Cardiac fibroblast (primary cell): ENCODE measurements at regions not wholly inside any gene's neighbourhood (a gene's known extent, or its start where the extent isn't known, plus 50 kb on each side); places are given as distances from the start of the nearest gene placed in this dataset.

Experiments used
- DNase-seq, 2 donors: peaks; one replicate each; pipeline versions ENCODE4 v3.0.0 to v3.0.0-alpha.2; 2010; ENCODE audit warnings: low read depth in 2 of 2
- H3K4me3 ChIP-seq, 2 donors: replicated peaks in 1 of 2; 1 replicate in 1 of 2; 2 replicates in 1 of 2; pipeline ENCODE4 v1.5.1; 2011; ENCODE audit warnings: low read depth in 2 of 2, low read length in 2 of 2, mild to moderate bottlenecking in 2 of 2, moderate library complexity in 1 of 2
- TF ChIP-seq, protein P1 (sequence below): IDR thresholded peaks from one replicate; pipeline ENCODE4 v1.5.1; 2011; ENCODE audit warnings: low read depth, mild to moderate bottlenecking, low read length, inconsistent platforms

DNA sequence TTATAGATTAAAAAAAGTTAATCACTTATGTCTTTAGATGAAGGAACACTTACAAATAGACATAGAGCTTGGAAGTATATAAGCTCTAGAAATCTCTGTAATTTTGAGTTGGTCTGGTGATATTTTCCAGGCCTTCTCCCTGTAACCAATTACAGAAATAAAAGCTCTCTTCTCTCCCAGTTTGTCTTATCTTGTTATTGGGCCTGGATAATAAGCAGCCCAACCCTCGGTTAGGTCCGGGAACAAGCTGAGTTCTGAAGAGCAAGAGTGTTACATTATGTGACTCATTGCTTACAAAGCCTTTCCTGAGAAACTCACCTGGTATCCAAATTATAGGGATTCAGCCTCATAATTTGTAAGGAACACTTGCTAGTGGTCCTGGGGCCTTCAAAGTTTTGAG lies 1146.2 kb downstream of the CDH9 start:
- TF ChIP-seq, protein P1, sequence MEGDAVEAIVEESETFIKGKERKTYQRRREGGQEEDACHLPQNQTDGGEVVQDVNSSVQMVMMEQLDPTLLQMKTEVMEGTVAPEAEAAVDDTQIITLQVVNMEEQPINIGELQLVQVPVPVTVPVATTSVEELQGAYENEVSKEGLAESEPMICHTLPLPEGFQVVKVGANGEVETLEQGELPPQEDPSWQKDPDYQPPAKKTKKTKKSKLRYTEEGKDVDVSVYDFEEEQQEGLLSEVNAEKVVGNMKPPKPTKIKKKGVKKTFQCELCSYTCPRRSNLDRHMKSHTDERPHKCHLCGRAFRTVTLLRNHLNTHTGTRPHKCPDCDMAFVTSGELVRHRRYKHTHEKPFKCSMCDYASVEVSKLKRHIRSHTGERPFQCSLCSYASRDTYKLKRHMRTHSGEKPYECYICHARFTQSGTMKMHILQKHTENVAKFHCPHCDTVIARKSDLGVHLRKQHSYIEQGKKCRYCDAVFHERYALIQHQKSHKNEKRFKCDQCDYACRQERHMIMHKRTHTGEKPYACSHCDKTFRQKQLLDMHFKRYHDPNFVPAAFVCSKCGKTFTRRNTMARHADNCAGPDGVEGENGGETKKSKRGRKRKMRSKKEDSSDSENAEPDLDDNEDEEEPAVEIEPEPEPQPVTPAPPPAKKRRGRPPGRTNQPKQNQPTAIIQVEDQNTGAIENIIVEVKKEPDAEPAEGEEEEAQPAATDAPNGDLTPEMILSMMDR = no peak
- H3K4me3 ChIP-seq = no peak overlapping the region
- DNase-seq = no peak

DNA sequence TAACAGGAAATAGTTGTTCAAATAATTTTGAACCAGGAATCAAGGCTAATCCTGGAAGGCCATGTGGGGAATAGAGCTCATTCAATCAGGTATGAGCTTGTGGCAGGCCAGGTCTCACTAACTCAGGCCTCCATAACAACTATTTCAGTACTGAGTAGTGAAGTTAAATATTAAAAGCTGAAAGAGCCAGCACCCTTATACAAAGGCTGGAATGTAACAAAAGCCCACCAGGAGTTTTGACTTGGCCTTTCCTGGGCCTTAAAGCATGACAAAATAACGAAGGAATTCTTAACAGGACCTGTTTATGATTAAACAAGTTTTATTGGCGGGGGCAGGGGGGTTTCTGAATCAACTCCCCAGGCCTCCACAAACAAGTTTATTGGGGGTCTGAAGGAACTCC lies 1146.7 kb downstream of the CDH9 start:
- no peak overlapping the region for H3K4me3 ChIP-seq
- TF ChIP-seq, protein P1 = no peak
- DNase-seq = no peak

DNA sequence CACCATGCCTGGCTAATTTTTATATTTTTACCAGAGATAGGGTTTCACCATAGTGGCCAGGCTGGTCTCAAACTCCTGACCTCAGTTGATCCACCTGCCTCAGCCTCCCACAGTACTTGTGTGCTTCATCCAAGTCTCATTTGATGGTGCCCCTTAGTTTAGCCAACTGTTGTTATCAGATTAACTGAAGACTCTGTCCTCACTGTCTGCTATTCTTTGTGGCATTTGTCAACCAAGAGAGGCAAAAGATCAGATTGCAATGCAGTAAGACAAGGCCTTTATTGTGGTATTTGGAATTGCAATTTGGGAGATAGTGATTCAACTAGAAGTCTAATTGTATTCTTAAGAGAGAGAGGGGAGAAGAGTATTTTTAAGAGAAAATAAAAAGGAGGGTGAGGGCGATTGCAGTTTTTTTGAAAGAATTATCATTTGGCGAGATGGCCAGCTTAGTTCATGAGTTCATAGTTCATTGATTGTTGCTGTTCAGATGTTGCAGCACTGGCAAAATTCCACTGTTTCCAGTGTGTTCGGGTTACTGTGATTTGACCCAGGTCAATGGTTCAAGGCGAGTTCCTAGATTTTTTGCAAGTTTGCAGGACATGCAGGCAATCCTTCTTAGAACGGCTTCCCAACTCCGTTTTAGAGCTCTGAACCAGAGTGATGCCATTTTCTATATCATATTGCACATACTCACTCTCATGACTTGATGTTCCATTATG lies 1156.9 kb downstream of the CDH9 start:
- DNase-seq = no peak
- no peak overlapping the region for H3K4me3 ChIP-seq
- TF ChIP-seq, protein P1 = no peak

DNA sequence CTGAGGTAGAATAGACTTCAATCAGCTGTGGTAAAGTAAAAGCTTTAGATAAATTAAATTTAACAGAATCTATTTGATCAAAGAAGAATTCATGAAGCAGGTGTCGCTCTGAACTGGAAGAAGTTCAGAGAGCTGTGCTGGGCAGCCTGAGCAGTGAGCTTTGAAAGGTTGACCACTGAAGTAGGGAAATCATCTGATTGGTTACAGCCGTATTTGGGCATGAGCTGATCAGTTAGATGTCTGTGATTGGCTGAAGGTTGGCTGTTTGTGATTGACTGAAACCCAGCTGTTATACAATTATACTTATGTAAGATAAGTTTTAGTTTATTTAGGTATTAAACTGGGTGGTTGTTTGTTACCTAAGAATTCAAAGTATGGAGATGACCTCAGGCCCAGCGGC lies 1174.6 kb downstream of the CDH9 start:
- DNase-seq = no peak
- H3K4me3 ChIP-seq = no peak overlapping the region
- TF ChIP-seq, protein P1 = no peak

DNA sequence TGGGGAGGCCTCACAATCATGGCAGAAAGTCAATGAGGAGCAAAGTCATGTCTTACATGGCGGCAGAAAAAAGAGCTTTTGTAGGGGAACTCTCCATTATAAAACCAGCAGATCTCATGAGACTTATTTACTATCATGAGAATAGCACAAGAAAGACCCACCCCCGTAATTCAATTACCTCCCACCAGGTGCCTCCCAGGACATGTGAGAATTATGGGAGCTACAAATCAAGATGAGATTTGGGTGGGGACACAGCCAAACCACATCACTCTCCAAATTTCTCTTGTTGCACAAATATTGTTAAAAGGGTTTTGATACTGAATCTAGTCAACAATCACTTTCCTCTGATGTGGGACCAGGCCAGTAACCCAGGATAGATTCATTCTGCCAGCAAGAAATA lies 1176.1 kb downstream of the CDH9 start:
- TF ChIP-seq, protein P1 = no peak
- DNase-seq = no peak

DNA sequence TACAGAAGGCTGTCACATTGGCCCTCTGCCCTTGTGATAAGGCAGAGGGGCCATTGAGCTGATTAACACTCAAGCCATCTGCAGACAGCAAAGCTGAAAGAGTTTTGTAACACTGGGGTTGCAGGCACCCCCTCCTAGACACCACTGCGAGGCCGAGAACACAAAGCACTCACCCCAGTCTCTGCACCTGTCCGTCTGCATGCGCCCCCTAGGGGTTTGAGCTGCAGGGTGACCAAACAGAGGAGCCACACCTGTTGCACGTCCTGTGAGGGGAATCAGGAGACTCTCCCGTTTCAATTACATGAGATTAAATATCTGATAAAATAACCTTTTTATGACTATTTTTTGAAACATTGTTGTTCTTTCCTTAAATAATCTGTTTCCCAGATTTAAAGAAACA lies 1180.4 kb downstream of the CDH9 start:
- DNase-seq = no peak
- TF ChIP-seq, protein P1 = no peak

More for the DNA sequence above, 1176.1 kb downstream of the CDH9 start:
- H3K4me3 ChIP-seq = no peak overlapping the region

DNA sequence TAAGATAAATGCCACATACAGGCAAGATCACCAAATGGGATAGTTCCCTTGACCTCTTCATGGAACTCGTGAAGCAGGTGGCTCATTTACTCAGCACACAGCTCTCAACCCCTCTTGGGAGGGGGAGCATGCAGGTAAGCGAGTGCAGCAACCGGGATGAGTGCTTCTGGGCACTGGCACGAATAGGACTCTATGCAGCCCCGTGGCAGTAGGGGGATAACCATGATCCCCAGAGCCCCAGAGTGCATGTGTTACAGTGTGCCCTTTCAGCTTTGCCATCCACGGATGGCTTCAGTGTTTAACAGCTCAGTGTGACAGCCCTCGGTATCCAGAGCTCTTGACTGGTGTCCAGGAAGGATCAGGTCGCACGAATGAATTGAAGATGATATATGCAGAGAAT lies 1187.1 kb downstream of the CDH9 start:
- no peak for DNase-seq
- H3K4me3 ChIP-seq = no peak overlapping the region
- TF ChIP-seq, protein P1 = no peak

More for the DNA sequence above, 1180.4 kb downstream of the CDH9 start:
- H3K4me3 ChIP-seq = no peak overlapping the region
